H1 (cell line): ENCODE measurements at regions not wholly inside any gene's neighbourhood (a gene's known extent, or its start where the extent isn't known, plus 50 kb on each side); places are given as distances from the start of the nearest gene placed in this dataset.

Experiments used
- CBX8 ChIP-seq: fragments of 300-800, 300-1000 bp; sonication (generic); IDR thresholded peaks from 2 replicates; pipeline ENCODE4 v1.7.1; 2016; ENCODE audit warnings: low read depth, low read length, borderline replicate concordance
- CREB1 ChIP-seq: IDR thresholded peaks from 2 replicates; pipeline ENCODE4 v1.6.1; 2012; ENCODE audit warnings: inconsistent platforms
- CTBP2 ChIP-seq: IDR thresholded peaks from 2 replicates; pipeline ENCODE4 v1.7.0; 2011; ENCODE audit warnings: borderline replicate concordance, mild to moderate bottlenecking, moderate library complexity, mixed read lengths, low read length; ENCODE audit not compliant: insufficient read depth, insufficient read length
- NANOG ChIP-seq: IDR thresholded peaks from 2 replicates; pipeline ENCODE4 v1.6.1; 2011; ENCODE audit warnings: low read length, low read depth, mild to moderate bottlenecking, inconsistent platforms; ENCODE audit not compliant: insufficient read depth, poor library complexity, severe bottlenecking
- POLR2AphosphoS5 ChIP-seq: IDR thresholded peaks from 2 replicates; pipeline ENCODE4 v1.6.1; 2011; ENCODE audit warnings: low read depth, low read length
- RFX5 ChIP-seq: IDR thresholded peaks from 2 replicates; pipeline ENCODE4 v1.6.1; 2011; ENCODE audit warnings: low read depth, low read length, improper control_type of control experiment, borderline replicate concordance
- RXRA ChIP-seq: IDR thresholded peaks from 2 replicates; pipeline ENCODE4 v1.6.1; 2011; ENCODE audit warnings: low read depth, mild to moderate bottlenecking, low read length, moderate library complexity; ENCODE audit not compliant: insufficient read depth
- SIX5 ChIP-seq: IDR thresholded peaks from 2 replicates; pipeline ENCODE4 v1.6.1; 2011; ENCODE audit warnings: mild to moderate bottlenecking, low read depth, low read length
- SP2 ChIP-seq: IDR thresholded peaks from 2 replicates; pipeline ENCODE4 v1.6.1; 2012; ENCODE audit warnings: mild to moderate bottlenecking, low read length, inconsistent platforms
- SUZ12 ChIP-seq: fragments of 200-600 bp; sonication (generic); IDR thresholded peaks from 2 replicates; pipeline ENCODE4 v1.6.1; 2012; ENCODE audit warnings: mild to moderate bottlenecking, inconsistent platforms, low read length, moderate library complexity, mixed read lengths
- TF ChIP-seq, protein P1 (sequence below): fragments of 300-600 bp; sonication (generic); IDR thresholded peaks from 2 replicates; pipeline ENCODE4 v1.7.1; 2012; ENCODE audit warnings: low read length, moderate library complexity, mild to moderate bottlenecking, inconsistent platforms; ENCODE audit not compliant: insufficient replicate concordance

GRCh38 chr16:63943566-63943965, 1178.3 kb downstream of the CDH11 start (continued):
- TF ChIP-seq, protein P1, sequence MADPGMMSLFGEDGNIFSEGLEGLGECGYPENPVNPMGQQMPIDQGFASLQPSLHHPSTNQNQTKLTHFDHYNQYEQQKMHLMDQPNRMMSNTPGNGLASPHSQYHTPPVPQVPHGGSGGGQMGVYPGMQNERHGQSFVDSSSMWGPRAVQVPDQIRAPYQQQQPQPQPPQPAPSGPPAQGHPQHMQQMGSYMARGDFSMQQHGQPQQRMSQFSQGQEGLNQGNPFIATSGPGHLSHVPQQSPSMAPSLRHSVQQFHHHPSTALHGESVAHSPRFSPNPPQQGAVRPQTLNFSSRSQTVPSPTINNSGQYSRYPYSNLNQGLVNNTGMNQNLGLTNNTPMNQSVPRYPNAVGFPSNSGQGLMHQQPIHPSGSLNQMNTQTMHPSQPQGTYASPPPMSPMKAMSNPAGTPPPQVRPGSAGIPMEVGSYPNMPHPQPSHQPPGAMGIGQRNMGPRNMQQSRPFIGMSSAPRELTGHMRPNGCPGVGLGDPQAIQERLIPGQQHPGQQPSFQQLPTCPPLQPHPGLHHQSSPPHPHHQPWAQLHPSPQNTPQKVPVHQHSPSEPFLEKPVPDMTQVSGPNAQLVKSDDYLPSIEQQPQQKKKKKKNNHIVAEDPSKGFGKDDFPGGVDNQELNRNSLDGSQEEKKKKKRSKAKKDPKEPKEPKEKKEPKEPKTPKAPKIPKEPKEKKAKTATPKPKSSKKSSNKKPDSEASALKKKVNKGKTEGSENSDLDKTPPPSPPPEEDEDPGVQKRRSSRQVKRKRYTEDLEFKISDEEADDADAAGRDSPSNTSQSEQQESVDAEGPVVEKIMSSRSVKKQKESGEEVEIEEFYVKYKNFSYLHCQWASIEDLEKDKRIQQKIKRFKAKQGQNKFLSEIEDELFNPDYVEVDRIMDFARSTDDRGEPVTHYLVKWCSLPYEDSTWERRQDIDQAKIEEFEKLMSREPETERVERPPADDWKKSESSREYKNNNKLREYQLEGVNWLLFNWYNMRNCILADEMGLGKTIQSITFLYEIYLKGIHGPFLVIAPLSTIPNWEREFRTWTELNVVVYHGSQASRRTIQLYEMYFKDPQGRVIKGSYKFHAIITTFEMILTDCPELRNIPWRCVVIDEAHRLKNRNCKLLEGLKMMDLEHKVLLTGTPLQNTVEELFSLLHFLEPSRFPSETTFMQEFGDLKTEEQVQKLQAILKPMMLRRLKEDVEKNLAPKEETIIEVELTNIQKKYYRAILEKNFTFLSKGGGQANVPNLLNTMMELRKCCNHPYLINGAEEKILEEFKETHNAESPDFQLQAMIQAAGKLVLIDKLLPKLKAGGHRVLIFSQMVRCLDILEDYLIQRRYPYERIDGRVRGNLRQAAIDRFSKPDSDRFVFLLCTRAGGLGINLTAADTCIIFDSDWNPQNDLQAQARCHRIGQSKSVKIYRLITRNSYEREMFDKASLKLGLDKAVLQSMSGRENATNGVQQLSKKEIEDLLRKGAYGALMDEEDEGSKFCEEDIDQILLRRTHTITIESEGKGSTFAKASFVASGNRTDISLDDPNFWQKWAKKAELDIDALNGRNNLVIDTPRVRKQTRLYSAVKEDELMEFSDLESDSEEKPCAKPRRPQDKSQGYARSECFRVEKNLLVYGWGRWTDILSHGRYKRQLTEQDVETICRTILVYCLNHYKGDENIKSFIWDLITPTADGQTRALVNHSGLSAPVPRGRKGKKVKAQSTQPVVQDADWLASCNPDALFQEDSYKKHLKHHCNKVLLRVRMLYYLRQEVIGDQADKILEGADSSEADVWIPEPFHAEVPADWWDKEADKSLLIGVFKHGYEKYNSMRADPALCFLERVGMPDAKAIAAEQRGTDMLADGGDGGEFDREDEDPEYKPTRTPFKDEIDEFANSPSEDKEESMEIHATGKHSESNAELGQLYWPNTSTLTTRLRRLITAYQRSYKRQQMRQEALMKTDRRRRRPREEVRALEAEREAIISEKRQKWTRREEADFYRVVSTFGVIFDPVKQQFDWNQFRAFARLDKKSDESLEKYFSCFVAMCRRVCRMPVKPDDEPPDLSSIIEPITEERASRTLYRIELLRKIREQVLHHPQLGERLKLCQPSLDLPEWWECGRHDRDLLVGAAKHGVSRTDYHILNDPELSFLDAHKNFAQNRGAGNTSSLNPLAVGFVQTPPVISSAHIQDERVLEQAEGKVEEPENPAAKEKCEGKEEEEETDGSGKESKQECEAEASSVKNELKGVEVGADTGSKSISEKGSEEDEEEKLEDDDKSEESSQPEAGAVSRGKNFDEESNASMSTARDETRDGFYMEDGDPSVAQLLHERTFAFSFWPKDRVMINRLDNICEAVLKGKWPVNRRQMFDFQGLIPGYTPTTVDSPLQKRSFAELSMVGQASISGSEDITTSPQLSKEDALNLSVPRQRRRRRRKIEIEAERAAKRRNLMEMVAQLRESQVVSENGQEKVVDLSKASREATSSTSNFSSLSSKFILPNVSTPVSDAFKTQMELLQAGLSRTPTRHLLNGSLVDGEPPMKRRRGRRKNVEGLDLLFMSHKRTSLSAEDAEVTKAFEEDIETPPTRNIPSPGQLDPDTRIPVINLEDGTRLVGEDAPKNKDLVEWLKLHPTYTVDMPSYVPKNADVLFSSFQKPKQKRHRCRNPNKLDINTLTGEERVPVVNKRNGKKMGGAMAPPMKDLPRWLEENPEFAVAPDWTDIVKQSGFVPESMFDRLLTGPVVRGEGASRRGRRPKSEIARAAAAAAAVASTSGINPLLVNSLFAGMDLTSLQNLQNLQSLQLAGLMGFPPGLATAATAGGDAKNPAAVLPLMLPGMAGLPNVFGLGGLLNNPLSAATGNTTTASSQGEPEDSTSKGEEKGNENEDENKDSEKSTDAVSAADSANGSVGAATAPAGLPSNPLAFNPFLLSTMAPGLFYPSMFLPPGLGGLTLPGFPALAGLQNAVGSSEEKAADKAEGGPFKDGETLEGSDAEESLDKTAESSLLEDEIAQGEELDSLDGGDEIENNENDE, result no peak
- no peak for TF ChIP-seq NANOG
- TF ChIP-seq RXRA, result no peak
- TF ChIP-seq SP2, result no peak
- TF ChIP-seq POLR2AphosphoS5, result no peak
- TF ChIP-seq SUZ12, result no peak
- TF ChIP-seq SIX5, result no peak
- no peak for TF ChIP-seq CTBP2
- no peak for TF ChIP-seq RFX5
- no peak for TF ChIP-seq CREB1
- TF ChIP-seq CBX8, result no peak
